H7 (cell line): ENCODE measurements at regions not wholly inside any gene's neighbourhood (a gene's known extent, or its start where the extent isn't known, plus 50 kb on each side); places are given as distances from the start of the nearest gene placed in this dataset.

ENCODE experiments used
- DNase-seq: peaks from one replicate; pipeline ENCODE4 v3.0.0; 2012
- H3K27me3 ChIP-seq: 2 replicates; pipeline ENCODE4 v1.6.0; 2011; ENCODE audit warnings: mild to moderate bottlenecking, low read length; ENCODE audit not compliant: control insufficient read depth, insufficient read depth
- H3K36me3 ChIP-seq: replicated peaks from 2 replicates; pipeline ENCODE4 v1.5.1; 2011; ENCODE audit warnings: low read length; ENCODE audit not compliant: control insufficient read depth, insufficient read depth
- H3K4me3 ChIP-seq: 2 replicates; pipeline ENCODE4 v1.5.1; 2011; ENCODE audit warnings: low read depth, mild to moderate bottlenecking, control low read depth, low read length, moderate library complexity; ENCODE audit not compliant: insufficient read depth

- no peak overlapping the region for H3K4me3 ChIP-seq
- no peaks in the 10 kb centered on the region for H3K27me3 ChIP-seq
- no peak for DNase-seq
- H3K36me3 ChIP-seq = no peaks in the 10 kb centered on the region
These were observed 169.2 kb upstream of the CDH8 start for GRCh38 chr16:62205459-62205858.

DNA sequence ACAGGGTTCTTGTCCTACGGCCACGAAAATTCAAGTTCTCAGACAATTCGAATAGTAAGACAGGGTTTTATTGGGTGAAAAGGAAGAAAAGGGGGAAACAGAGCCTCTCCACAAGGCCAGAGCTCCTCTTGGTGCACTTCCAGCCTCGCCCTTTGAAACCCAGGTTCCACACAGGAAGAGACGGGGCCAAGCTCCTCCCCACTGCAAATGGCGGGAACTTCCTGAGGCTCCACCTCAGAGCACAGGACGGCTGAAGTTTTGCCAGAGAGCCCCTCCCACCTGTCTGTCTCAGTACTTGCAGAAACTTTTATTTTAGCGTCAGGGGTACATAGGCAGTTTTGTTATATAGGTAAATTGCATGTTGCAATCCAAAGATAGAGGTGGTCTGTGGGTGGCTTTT is 165.7 kb upstream of the CDH8 start:
- DNase-seq = no peak

GRCh38 chr16:62194828-62195227 is 158.6 kb upstream of the CDH8 start:
- H3K36me3 ChIP-seq = no peaks in the 10 kb centered on the region
- DNase-seq = no peak
- no peak overlapping the region for H3K4me3 ChIP-seq
- H3K27me3 ChIP-seq = no peaks in the 10 kb centered on the region

More for the DNA sequence above, 165.7 kb upstream of the CDH8 start:
- Histone ChIP-seq H3K27me3 (no peaks in the 10 kb centered on the region), H3K4me3 (no peak overlapping the region), H3K36me3 (no peaks in the 10 kb centered on the region)

- DNase-seq = peak; percentile 21
- H3K27me3 ChIP-seq = no peaks in the 10 kb centered on the region
These were observed 154.2 kb upstream of the CDH8 start for GRCh38 chr16:62190426-62190825.

GRCh38 chr16:62177351-62178203 is 141.3 kb upstream of the CDH8 start:
- no peak for DNase-seq
- no peaks in the 10 kb centered on the region for H3K27me3 ChIP-seq
- H3K36me3 ChIP-seq = no peaks in the 10 kb centered on the region
- H3K4me3 ChIP-seq = no peak overlapping the region

More at GRCh38 chr16:62190426-62190825, 154.2 kb upstream of the CDH8 start:
- Histone ChIP-seq H3K4me3 (no peak overlapping the region), H3K36me3 (no peaks in the 10 kb centered on the region)

GRCh38 chr16:62170642-62171041 is 134.4 kb upstream of the CDH8 start:
- no peaks in the 10 kb centered on the region for H3K36me3 ChIP-seq
- H3K27me3 ChIP-seq = no peaks in the 10 kb centered on the region
- H3K4me3 ChIP-seq = no peak overlapping the region
- no peak for DNase-seq

DNA sequence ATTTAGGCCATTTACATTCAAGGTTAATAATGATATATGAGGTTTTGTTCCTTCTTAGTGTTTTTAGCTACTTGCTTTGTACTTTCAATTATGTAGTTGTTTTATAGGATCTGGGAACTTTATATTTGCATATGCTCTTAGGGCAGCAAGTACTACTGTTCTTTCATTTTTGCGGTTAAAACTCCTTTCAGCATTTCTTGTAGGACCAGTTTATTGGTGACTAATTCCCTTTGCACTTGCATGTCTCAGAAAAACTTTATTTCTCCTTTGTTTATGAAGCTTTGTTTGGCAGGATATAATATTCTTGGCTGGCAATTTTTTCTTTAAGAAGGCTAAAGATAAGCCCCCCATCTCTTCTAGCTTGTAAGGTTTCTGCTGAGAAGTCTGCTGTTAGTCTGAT is 131.3 kb upstream of the CDH8 start:
- DNase-seq = no peak
- Histone ChIP-seq H3K4me3 (no peak overlapping the region), H3K36me3 (no peaks in the 10 kb centered on the region), H3K27me3 (no peaks in the 10 kb centered on the region)

- Histone ChIP-seq H3K36me3 (no peaks in the 10 kb centered on the region), H3K27me3 (no peaks in the 10 kb centered on the region), H3K4me3 (no peak overlapping the region)
- no peak for DNase-seq
These were observed 121.3 kb upstream of the CDH8 start for GRCh38 chr16:62157544-62157943.

- Histone ChIP-seq H3K27me3 (no peaks in the 10 kb centered on the region), H3K4me3 (no peak overlapping the region), H3K36me3 (no peaks in the 10 kb centered on the region)
- DNase-seq = no peak
These were observed 120.7 kb upstream of the CDH8 start for GRCh38 chr16:62156971-62157370.

GRCh38 chr16:62149631-62150030 is 113.4 kb upstream of the CDH8 start:
- no peaks in the 10 kb centered on the region for H3K27me3 ChIP-seq
- DNase-seq = no peak
- no peaks in the 10 kb centered on the region for H3K36me3 ChIP-seq
- no peak overlapping the region for H3K4me3 ChIP-seq

DNA sequence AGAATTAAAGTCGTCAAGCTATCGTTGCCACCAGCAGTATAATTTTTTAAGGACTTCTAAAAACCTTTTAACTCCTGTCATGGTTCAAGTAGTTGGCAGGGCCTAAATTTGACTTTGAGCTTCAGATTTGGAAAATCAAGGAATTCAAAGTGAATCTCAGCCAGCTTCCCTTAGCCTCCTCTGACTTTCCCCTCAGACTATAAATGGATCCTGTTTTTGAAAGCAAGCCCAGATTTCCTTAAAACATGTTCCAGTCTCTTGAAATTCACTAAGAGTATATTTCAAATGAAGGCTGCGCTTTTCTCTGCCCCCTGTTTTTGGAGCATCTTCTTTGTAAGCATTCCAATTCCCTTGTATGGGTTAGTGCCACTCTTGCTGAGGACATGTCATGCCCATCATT is 101.8 kb upstream of the CDH8 start:
- H3K27me3 ChIP-seq = no peaks in the 10 kb centered on the region
- DNase-seq = no peak
- no peak overlapping the region for H3K4me3 ChIP-seq
- H3K36me3 ChIP-seq = no peaks in the 10 kb centered on the region

- H3K36me3 ChIP-seq = no peaks in the 10 kb centered on the region
- no peak overlapping the region for H3K4me3 ChIP-seq
- H3K27me3 ChIP-seq = no peaks in the 10 kb centered on the region
- DNase-seq = no peak
These were observed 99.7 kb upstream of the CDH8 start for GRCh38 chr16:62135911-62136310.

DNA sequence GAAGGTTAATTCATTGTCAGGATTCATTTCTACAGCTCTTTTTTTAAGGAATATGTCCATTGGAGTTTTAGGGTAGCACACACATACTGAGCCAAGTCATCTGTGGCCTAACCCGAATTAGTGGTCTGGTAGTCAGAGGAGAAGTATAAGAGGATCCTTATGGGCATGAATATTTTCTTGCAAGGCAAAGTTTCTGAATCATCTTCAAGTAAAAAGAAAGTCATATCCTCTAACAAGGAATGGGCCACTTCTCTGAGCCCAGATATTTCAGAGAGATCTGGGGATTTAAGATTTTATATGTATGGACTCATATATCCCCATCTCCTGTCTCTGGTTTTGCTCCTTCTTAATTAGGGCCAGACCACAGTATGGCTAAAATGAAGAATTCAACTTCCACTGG is 99.2 kb upstream of the CDH8 start:
- H3K27me3 ChIP-seq = no peaks in the 10 kb centered on the region
- no peak overlapping the region for H3K4me3 ChIP-seq
- H3K36me3 ChIP-seq = no peaks in the 10 kb centered on the region
- DNase-seq = no peak

DNA sequence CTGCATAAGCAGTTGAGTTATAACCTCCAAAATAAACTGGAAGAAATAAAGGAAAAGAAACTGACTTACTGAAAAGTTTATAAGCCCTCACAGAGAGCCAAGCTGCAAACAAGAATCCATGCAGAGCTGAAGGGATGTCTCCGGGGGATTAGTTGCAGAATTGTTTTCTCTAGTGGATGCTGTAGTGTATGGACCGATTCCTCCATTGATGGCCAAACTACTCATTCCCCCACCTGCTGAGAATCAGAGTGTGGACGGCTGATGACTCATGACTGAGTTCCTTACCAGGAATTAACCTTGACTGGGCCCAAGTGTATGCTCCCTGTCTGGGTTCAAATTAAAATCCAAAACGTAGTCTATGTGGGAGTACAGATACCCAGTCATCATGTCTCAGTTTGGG is 93.9 kb upstream of the CDH8 start:
- DNase-seq = no peak
- no peak overlapping the region for H3K4me3 ChIP-seq
- H3K36me3 ChIP-seq = no peaks in the 10 kb centered on the region
- no peaks in the 10 kb centered on the region for H3K27me3 ChIP-seq

GRCh38 chr16:62105244-62105643 is 69.0 kb upstream of the CDH8 start:
- no peaks in the 10 kb centered on the region for H3K27me3 ChIP-seq
- H3K36me3 ChIP-seq = no peaks in the 10 kb centered on the region
- no peak for DNase-seq
- no peak overlapping the region for H3K4me3 ChIP-seq

DNA sequence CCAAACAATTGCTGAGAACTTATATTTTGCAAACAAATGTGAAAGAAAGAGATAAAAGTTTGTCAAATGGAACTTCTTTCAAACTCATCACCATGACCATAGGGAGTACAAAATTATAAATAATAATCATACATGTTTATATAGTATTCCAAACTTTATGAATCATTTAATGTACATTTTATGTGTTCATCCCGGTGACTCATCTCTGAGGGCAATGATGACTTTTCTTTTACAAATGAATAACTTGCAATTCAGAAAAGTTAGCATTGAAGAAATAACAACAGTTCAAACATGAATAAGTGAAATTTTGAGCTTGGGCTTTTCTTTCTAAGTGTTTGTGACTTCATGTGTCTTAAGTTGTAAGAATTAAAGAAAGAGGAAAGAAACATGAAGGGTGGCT is 66.3 kb upstream of the CDH8 start:
- no peak for DNase-seq
- H3K4me3 ChIP-seq = no peak overlapping the region
- no peaks in the 10 kb centered on the region for H3K27me3 ChIP-seq
- H3K36me3 ChIP-seq = no peaks in the 10 kb centered on the region
